Ishikawa (cell line): ENCODE measurements at regions not wholly inside any gene's neighbourhood (a gene's known extent, or its start where the extent isn't known, plus 50 kb on each side); places are given as distances from the start of the nearest gene placed in this dataset.

ENCODE experiments used
- CEBPB ChIP-seq: IDR thresholded peaks from 2 replicates; pipeline ENCODE4 v1.6.1; 2012
- EP300 ChIP-seq: IDR thresholded peaks from 2 replicates; pipeline ENCODE4 v1.6.1; 2012; ENCODE audit warnings: borderline replicate concordance
- FOXM1 ChIP-seq: IDR thresholded peaks from 2 replicates; pipeline ENCODE4 v1.6.1; 2012; ENCODE audit warnings: low read depth, borderline replicate concordance
- REST ChIP-seq: IDR thresholded peaks from 2 replicates; pipeline ENCODE4 v1.6.1; 2012; ENCODE audit warnings: low read depth, mild to moderate bottlenecking
- TAF1 ChIP-seq: IDR thresholded peaks from 2 replicates; pipeline ENCODE4 v1.6.1; 2012; ENCODE audit warnings: low read depth, mild to moderate bottlenecking
- TEAD4 ChIP-seq: IDR thresholded peaks from 2 replicates; pipeline ENCODE4 v1.6.1; 2012
- YY1 ChIP-seq: IDR thresholded peaks from 2 replicates; pipeline ENCODE4 v1.6.1; 2012; ENCODE audit warnings: low read depth

GRCh38 chr7:24135003-24135817, 148.8 kb upstream of the NPY start:
- TF ChIP-seq EP300 (no peak), FOXM1 (no peak), REST (no peak), CEBPB (no peak), TAF1 (no peak), TEAD4 (no peak), YY1 (no peak)
